Endothelial cell of umbilical vein (primary cell): ENCODE measurements at regions not wholly inside any gene's neighbourhood (a gene's known extent, or its start where the extent isn't known, plus 50 kb on each side); places are given as distances from the start of the nearest gene placed in this dataset.

Experiments
- BruUV-seq: library from RNA; stranded (reverse); fragments of 400-500 nt; replicated peaks from 2 replicates; lab custom pipeline; 2021; lab: Mats Ljungman, UMichigan
- CTCF ChIA-PET: fragments of 300-600, 350-600 bp; sonication (Branson Sonifier 250); formaldehyde crosslinking; loops from one replicate; lab custom pipeline; 2021; ENCODE audit warnings: antibody characterized with exemption, inconsistent platforms; lab: Charles Lee
- POLR2A ChIA-PET: fragments of 300-600, 350-600 bp; sonication (Branson Sonifier 250); formaldehyde crosslinking; loops from one replicate; lab custom pipeline; 2021; ENCODE audit warnings: antibody characterized with exemption, inconsistent platforms; lab: Charles Lee
- DNase-seq: peaks from one replicate; pipeline ENCODE4 v3.0.0-alpha.2; 2011; ENCODE audit warnings: low read depth, low spot score
- FAIRE-seq: peaks from 2 replicates; lab custom pipeline; 2011; peaks lifted over from hg19 to GRCh38; lab: Jason Lieb, UNC
- H2AFZ ChIP-seq: 2 replicates; pipeline ENCODE4 v1.6.0; 2012; ENCODE audit warnings: low read depth, low read length, control low read depth, inconsistent platforms
- H3K27ac ChIP-seq: 2 replicates; pipeline ENCODE4 v1.5.1; 2011; ENCODE audit warnings: low read depth, mild to moderate bottlenecking, control low read depth, low read length, moderate library complexity; ENCODE audit not compliant: insufficient read depth
- H3K27me3 ChIP-seq, 2 experiments: 2 replicates each; pipeline versions ENCODE4 v1.6.0 to v1.6.1; 2011; ENCODE audit warnings: low read length in 2 of 2, mixed read lengths in 1 of 2; ENCODE audit not compliant: control insufficient read depth in 2 of 2, insufficient read depth in 2 of 2
- H3K36me3 ChIP-seq, 2 experiments: 2 replicates in 1 of 2; 3 replicates in 1 of 2; pipeline ENCODE4 v1.5.1; 2011; ENCODE audit warnings: low read length in 2 of 2, mild to moderate bottlenecking in 1 of 2, moderate library complexity in 1 of 2; ENCODE audit not compliant: control insufficient read depth in 2 of 2, insufficient read depth in 2 of 2; ENCODE audit errors: extremely low read depth in 1 of 2
- H3K4me1 ChIP-seq: 3 replicates; pipeline ENCODE4 v1.5.1; 2011; ENCODE audit warnings: mild to moderate bottlenecking, low read length; ENCODE audit not compliant: control insufficient read depth, insufficient read depth; ENCODE audit errors: extremely low read depth
- H3K4me2 ChIP-seq: 2 replicates; pipeline ENCODE4 v1.6.1; 2011; ENCODE audit warnings: low read length, control low read depth, mixed read lengths; ENCODE audit not compliant: insufficient read depth
- H3K4me3 ChIP-seq, 3 experiments: fragments of 200-600 bp in 1 of 3; sonication (generic), shearing (Covaris generic) in 1 of 3; replicated peaks in 1 of 3; 2 replicates each; pipeline ENCODE4 v1.5.1; 2011 to 2016; ENCODE audit warnings: control low read depth in 3 of 3, low read length in 3 of 3, mild to moderate bottlenecking in 2 of 3, inconsistent platforms in 1 of 3, low read depth in 1 of 3, moderate library complexity in 1 of 3; ENCODE audit not compliant: insufficient read depth in 1 of 3
- H3K79me2 ChIP-seq: 2 replicates; pipeline ENCODE4 v1.6.0; 2012; ENCODE audit warnings: low read length, inconsistent platforms; ENCODE audit not compliant: control insufficient read depth, insufficient read depth
- H3K9ac ChIP-seq: replicated peaks from 2 replicates; pipeline ENCODE3; 2011; ENCODE audit warnings: low read length, control low read depth; ENCODE audit not compliant: insufficient read depth; ENCODE audit errors: extremely low read depth
- H3K9me1 ChIP-seq: replicated peaks from 3 replicates; pipeline ENCODE4 v1.6.0; 2011; ENCODE audit warnings: mild to moderate bottlenecking, low read length; ENCODE audit not compliant: control insufficient read depth, insufficient read depth; ENCODE audit errors: extremely low read depth
- H3K9me3 ChIP-seq: replicated peaks from 2 replicates; pipeline ENCODE4 v1.5.1; 2012; ENCODE audit warnings: low read length, inconsistent platforms; ENCODE audit not compliant: control insufficient read depth, insufficient read depth
- H4K20me1 ChIP-seq: replicated peaks from 2 replicates; pipeline ENCODE3; 2011; ENCODE audit warnings: mild to moderate bottlenecking, low read length; ENCODE audit not compliant: control insufficient read depth, insufficient read depth; ENCODE audit errors: extremely low read depth
- CTCF ChIP-seq, 2 donors: IDR thresholded peaks; 1 replicate in 1 of 2; 2 replicates in 1 of 2; pipeline ENCODE4 v1.5.1; 2011; ENCODE audit warnings: low read length in 2 of 2, mild to moderate bottlenecking in 2 of 2, moderate library complexity in 2 of 2, control low read depth in 1 of 2, inconsistent platforms in 1 of 2, low read depth in 1 of 2; ENCODE audit not compliant: insufficient read depth in 1 of 2; ENCODE audit errors: extremely low read depth in 1 of 2
- EZH2 ChIP-seq: IDR thresholded peaks from 2 replicates; pipeline ENCODE4 v1.6.1; 2012; ENCODE audit warnings: borderline replicate concordance, low read depth, mild to moderate bottlenecking, moderate library complexity, low read length, inconsistent platforms; ENCODE audit not compliant: severe bottlenecking
- FOS ChIP-seq: IDR thresholded peaks from 2 replicates; pipeline ENCODE4 v1.6.1; 2011; ENCODE audit warnings: mild to moderate bottlenecking, low read length, moderate library complexity, borderline replicate concordance; ENCODE audit not compliant: insufficient read depth
- GATA2 ChIP-seq: IDR thresholded peaks from 2 replicates; pipeline ENCODE4 v1.7.0; 2011; ENCODE audit warnings: low read depth, mild to moderate bottlenecking, moderate library complexity, mixed read lengths, low read length; ENCODE audit not compliant: insufficient read length, insufficient read depth
- JUN ChIP-seq: IDR thresholded peaks from 2 replicates; pipeline ENCODE4 v1.6.1; 2011; ENCODE audit warnings: borderline replicate concordance, low read depth; ENCODE audit not compliant: insufficient read length, insufficient read depth
- MAX ChIP-seq: IDR thresholded peaks from 2 replicates; pipeline ENCODE4 v1.6.1; 2011; ENCODE audit not compliant: insufficient read depth, insufficient read length
- MYC ChIP-seq: IDR thresholded peaks from one replicate; pipeline ENCODE4 v1.6.1; 2011; ENCODE audit warnings: mild to moderate bottlenecking, low read depth, low read length
- POLR2A ChIP-seq: IDR thresholded peaks from 2 replicates; pipeline ENCODE4 v1.6.1; 2012; ENCODE audit warnings: low read depth, mild to moderate bottlenecking, control low read depth, low read length
- POLR2AphosphoS5 ChIP-seq: IDR thresholded peaks from 2 replicates; pipeline ENCODE4 v1.6.1; 2012; ENCODE audit warnings: low read depth, mild to moderate bottlenecking, control low read depth, low read length, moderate library complexity; ENCODE audit not compliant: insufficient read depth
- dilution Hi-C: fragments of 300-500 bp; cut with MboI; formaldehyde crosslinking; loops from one replicate; pipeline ENCODE4 v1.15.0; 2019; ENCODE audit warnings: low sequenced_read_pairs; ENCODE audit not compliant: extremely low pct_ligation_motif_present
- intact Hi-C: fragments of 100-400 bp; cut with micrococcal nuclease; formaldehyde crosslinking; loops from one replicate; pipeline ENCODE4 v1.10.0; 2022

- intact Hi-C loops (no loop called here), dilution Hi-C loops (no loop called here)
- BruUV-seq = no TSS peak
- TF ChIP-seq JUN (no peak), EZH2 (no peak), CTCF (IDR thresholded peaks at IDR 0.05; ENCODE audit: extremely low read depth in 1 of 2, insufficient read depth in 1 of 2, low read depth in 1 of 2, low read length in 2 of 2) (no peak), FOS (no peak), POLR2AphosphoS5 (no peak), POLR2A (no peak), MAX (no peak), MYC (no peak), GATA2 (no peak)
- Histone ChIP-seq H3K9me3 (no peaks in the 10 kb centered on the region), H3K9ac (no peak overlapping the region), H4K20me1 (no peaks in the 10 kb centered on the region), H3K9me1 (no peaks in the 10 kb centered on the region), H3K27me3 (no peaks in the 10 kb centered on the region), H3K79me2 (no peaks in the 10 kb centered on the region), H3K4me3 (no peak overlapping the region), H3K36me3 (no peaks in the 10 kb centered on the region), H3K4me1 (peaks cover 16% of the 10 kb centered on the region), H3K4me2 (no peak overlapping the region), H2AFZ (peak overlapping the region; percentile 38), H3K27ac (no peak overlapping the region)
- ChIA-PET POLR2A (no interaction called here), CTCF (interaction anchor here (1.1 kb wide), 1 partner anchor 93 kb away, joined by 4 read pairs; no protein-coding TSS in a partner anchor)
- DNase-seq (no peak), FAIRE-seq (no peak)
Measured at GRCh38 chr2:146826388-146826787, 1018.4 kb upstream of the ACVR2A start.
